Endothelial cell (in vitro differentiated cells): ENCODE measurements at regions not wholly inside any gene's neighbourhood (a gene's known extent, or its start where the extent isn't known, plus 50 kb on each side); places are given as distances from the start of the nearest gene placed in this dataset.

Source experiments
- DNase-seq: peaks from one replicate; pipeline ENCODE4 v3.0.0; 2021; ENCODE audit warnings: low spot score
- H3K27ac Mint-ChIP-seq: one replicate; pipeline ENCODE4 v1.8.0; 2021; ENCODE audit warnings: mixed read lengths, inconsistent platforms; ENCODE audit not compliant: unreplicated experiment
- H3K27me3 Mint-ChIP-seq: one replicate; pipeline ENCODE4 v1.8.0; 2021; ENCODE audit warnings: mild to moderate bottlenecking, moderate library complexity, mixed read lengths, inconsistent platforms; ENCODE audit not compliant: unreplicated experiment
- H3K36me3 Mint-ChIP-seq: one replicate; pipeline ENCODE4 v1.8.0; 2021; ENCODE audit warnings: mild to moderate bottlenecking, low read depth, mixed read lengths, inconsistent platforms; ENCODE audit not compliant: unreplicated experiment
- H3K4me1 Mint-ChIP-seq: one replicate; pipeline ENCODE4 v1.8.0; 2021; ENCODE audit warnings: mild to moderate bottlenecking, mixed read lengths, inconsistent platforms; ENCODE audit not compliant: unreplicated experiment
- H3K4me3 Mint-ChIP-seq: one replicate; pipeline ENCODE4 v1.8.0; 2021; ENCODE audit warnings: mild to moderate bottlenecking, mixed read lengths, inconsistent platforms; ENCODE audit not compliant: unreplicated experiment
- H3K9me3 Mint-ChIP-seq: one replicate; pipeline ENCODE4 v1.8.0; 2021; ENCODE audit warnings: mixed read lengths, inconsistent platforms; ENCODE audit not compliant: unreplicated experiment
- CTCF ChIP-seq: fragments of 200-600 bp; sonication (generic); IDR thresholded peaks from one replicate; pipeline ENCODE4 v1.5.0; 2021; ENCODE audit warnings: antibody characterized with exemption; ENCODE audit not compliant: unreplicated experiment

- Mint-ChIP-seq H3K36me3 (peaks cover 26% of the 10 kb centered on the region), H3K27ac (no peak overlapping the region), H3K9me3 (peaks cover 64% of the 10 kb centered on the region), H3K4me1 (no peaks in the 10 kb centered on the region), H3K4me3 (no peak overlapping the region), H3K27me3 (peaks cover 14% of the 10 kb centered on the region)
- DNase-seq, result no peak
- TF ChIP-seq CTCF, result no peak
Observed at GRCh38 chr18:78741381-78742217, 238.0 kb upstream of the SALL3 start.

DNA sequence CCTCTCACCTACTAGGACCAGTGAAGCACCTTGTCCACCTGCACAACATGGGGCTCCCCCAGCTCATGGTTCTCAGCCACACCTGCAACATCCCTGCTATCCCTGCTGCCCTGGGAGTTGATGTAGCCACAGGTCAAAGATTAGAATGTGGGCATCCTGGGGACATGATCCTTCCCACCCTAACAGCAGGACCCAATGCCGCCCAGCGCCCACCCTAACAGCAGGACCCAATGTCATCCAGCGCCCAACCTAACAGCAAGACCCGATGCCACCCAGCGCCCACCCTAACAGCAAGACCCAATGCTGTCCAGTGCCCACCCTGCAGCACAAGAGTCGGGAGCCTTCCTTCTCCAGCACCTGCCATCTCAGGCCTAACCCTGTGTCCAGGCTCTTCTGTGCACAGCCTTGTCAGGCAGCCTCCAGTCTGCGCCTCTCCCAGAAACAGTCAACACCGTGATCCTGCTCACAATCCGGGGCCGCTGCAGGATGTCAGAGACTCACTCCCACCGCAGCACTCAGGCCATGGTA, 237.3 kb upstream of the SALL3 start:
- Mint-ChIP-seq H3K27ac (no peak overlapping the region), H3K27me3 (peaks cover 12% of the 10 kb centered on the region), H3K4me1 (no peaks in the 10 kb centered on the region), H3K9me3 (peaks cover 65% of the 10 kb centered on the region), H3K4me3 (no peak overlapping the region), H3K36me3 (peaks cover 25% of the 10 kb centered on the region)
- DNase-seq, result no peak
- TF ChIP-seq CTCF, result no peak

DNA sequence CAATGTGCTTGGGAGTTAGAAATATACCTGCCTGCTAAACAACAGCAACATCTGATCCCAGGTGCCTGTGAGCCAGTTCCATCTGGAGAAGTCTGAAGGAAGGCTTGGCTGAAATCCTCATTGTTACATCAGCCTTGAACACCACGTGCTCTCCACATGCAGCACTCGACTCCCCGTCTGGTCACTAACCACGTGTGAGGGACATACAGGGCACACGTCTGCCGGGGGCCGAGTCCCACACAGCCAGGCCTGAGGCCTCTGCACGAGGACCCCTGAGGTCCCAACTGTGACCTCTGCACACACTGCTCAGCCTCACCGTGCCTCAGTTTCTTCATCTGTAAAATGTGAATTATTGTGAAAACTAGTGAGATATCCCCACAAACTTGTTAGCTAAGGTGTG, 236.5 kb upstream of the SALL3 start:
- no peak for DNase-seq
- H3K27me3 Mint-ChIP-seq, result peaks cover 12% of the 10 kb centered on the region
- H3K36me3 Mint-ChIP-seq, result peaks cover 22% of the 10 kb centered on the region
- peaks cover 58% of the 10 kb centered on the region for H3K9me3 Mint-ChIP-seq
- no peak for TF ChIP-seq CTCF
- no peak overlapping the region for H3K27ac Mint-ChIP-seq
- H3K4me1 Mint-ChIP-seq, result no peaks in the 10 kb centered on the region
- no peak overlapping the region for H3K4me3 Mint-ChIP-seq

- Mint-ChIP-seq H3K36me3 (peaks cover 8% of the 10 kb centered on the region), H3K4me3 (no peak overlapping the region), H3K9me3 (peaks cover 44% of the 10 kb centered on the region), H3K27ac (no peak overlapping the region), H3K4me1 (no peaks in the 10 kb centered on the region), H3K27me3 (peaks cover 9% of the 10 kb centered on the region)
- DNase-seq, result no peak
- TF ChIP-seq CTCF, result no peak
Observed at GRCh38 chr18:78751664-78752063, 228.0 kb upstream of the SALL3 start.

GRCh38 chr18:78753240-78753639, 226.4 kb upstream of the SALL3 start:
- H3K27ac Mint-ChIP-seq, result no peak overlapping the region
- H3K4me3 Mint-ChIP-seq, result no peak overlapping the region
- peaks cover 8% of the 10 kb centered on the region for H3K36me3 Mint-ChIP-seq
- H3K27me3 Mint-ChIP-seq, result peaks cover 9% of the 10 kb centered on the region
- peaks cover 44% of the 10 kb centered on the region for H3K9me3 Mint-ChIP-seq
- H3K4me1 Mint-ChIP-seq, result no peaks in the 10 kb centered on the region
- no peak for TF ChIP-seq CTCF
- DNase-seq, result no peak
